GM12878 (cell line): ENCODE measurements at regions not wholly inside any gene's neighbourhood (a gene's known extent, or its start where the extent isn't known, plus 50 kb on each side); places are given as distances from the start of the nearest gene placed in this dataset.

Experiments
- ATAC-seq: fragments of 200-7000 bp; cut with Tn5 transposase; 3 replicates; pipeline ENCODE4 v1.9.1; 2020; ENCODE audit warnings: mild to moderate bottlenecking, moderate library complexity
- BruUV-seq: library from RNA; stranded (reverse); fragments of 400-500 nt; replicated peaks from 2 replicates; lab custom pipeline; 2021; lab: Mats Ljungman, UMichigan
- CTCF ChIA-PET: fragments of 300-600 bp; sonication (Branson Sonifier 250); formaldehyde crosslinking; extraction: SDS; loops from one replicate; lab custom pipeline; 2021; ENCODE audit warnings: inconsistent platforms; lab: Yijun Ruan, JAX
- POLR2A ChIA-PET: fragments of 350-600 bp; formaldehyde crosslinking; extraction: SDS; loops from one replicate; lab custom pipeline; 2021; ENCODE audit warnings: inconsistent platforms; lab: Charles Lee
- RAD21 ChIA-PET: fragments of 300-600 bp; sonication (Branson Sonifier 250); formaldehyde crosslinking; loops from one replicate; lab custom pipeline; 2023; ENCODE audit warnings: antibody characterized with exemption; ENCODE audit not compliant: unreplicated experiment; lab: Charles Lee
- SMC1A ChIA-PET: fragments of 300-600 bp; sonication (Branson Sonifier 250); formaldehyde crosslinking; loops from one replicate; lab custom pipeline; 2023; ENCODE audit not compliant: unreplicated experiment, uncharacterized antibody; lab: Charles Lee
- DNase-seq: peaks from one replicate; pipeline ENCODE4 v3.0.0-alpha.2; 2011; ENCODE audit warnings: low read depth, low spot score
- FAIRE-seq: peaks from 3 replicates; lab custom pipeline; 2011; peaks lifted over from hg19 to GRCh38; lab: Jason Lieb, UNC
- H2AFZ ChIP-seq: 2 replicates; pipeline ENCODE4 v1.6.0; 2011; ENCODE audit warnings: low read depth, low read length, control low read depth; ENCODE audit not compliant: control insufficient read depth
- H3K27ac ChIP-seq: 2 replicates; pipeline ENCODE4 v1.5.1; 2011; ENCODE audit warnings: control low read depth; ENCODE audit not compliant: control insufficient read depth, insufficient read depth
- H3K27me3 ChIP-seq, 2 experiments: replicated peaks in 1 of 2; 2 replicates each; pipeline versions ENCODE4 v1.6.0 to v1.6.1; 2011; ENCODE audit warnings: low read length in 1 of 2; ENCODE audit not compliant: control insufficient read depth in 2 of 2, insufficient read depth in 2 of 2
- H3K36me3 ChIP-seq, 2 experiments: 2 replicates each; pipeline ENCODE4 v1.5.1; 2011; ENCODE audit warnings: low read length in 1 of 2; ENCODE audit not compliant: control insufficient read depth in 2 of 2, insufficient read depth in 2 of 2
- H3K4me1 ChIP-seq: 2 replicates; pipeline ENCODE4 v1.6.1; 2011; ENCODE audit warnings: mild to moderate bottlenecking, low read length, moderate library complexity, mixed read lengths; ENCODE audit not compliant: control insufficient read depth, insufficient read depth
- H3K4me2 ChIP-seq: 2 replicates; pipeline ENCODE4 v1.6.0; 2011; ENCODE audit warnings: control low read depth; ENCODE audit not compliant: control insufficient read depth, insufficient read depth
- H3K4me3 ChIP-seq: fragments of 200-600 bp; sonication (generic); 2 replicates; pipeline ENCODE4 v1.5.1; 2016
- H3K79me2 ChIP-seq: 2 replicates; pipeline ENCODE4 v1.6.0; 2011; ENCODE audit warnings: low read length; ENCODE audit not compliant: control insufficient read depth, insufficient read depth
- H3K9ac ChIP-seq: 2 replicates; pipeline ENCODE4 v1.8.0; 2011; ENCODE audit warnings: low read length, control low read depth, mixed read lengths; ENCODE audit not compliant: control insufficient read depth, insufficient read depth
- H3K9me3 ChIP-seq: replicated peaks from 3 replicates; pipeline ENCODE4 v1.5.1; 2011; ENCODE audit warnings: mild to moderate bottlenecking, low read length; ENCODE audit not compliant: control insufficient read depth, insufficient read depth
- H4K20me1 ChIP-seq: 2 replicates; pipeline ENCODE4 v1.6.0; 2011; ENCODE audit not compliant: control insufficient read depth, insufficient read depth
- BCL11A ChIP-seq: IDR thresholded peaks from 2 replicates; pipeline ENCODE4 v1.6.1; 2011; ENCODE audit warnings: low read depth, low read length
- BHLHE40 ChIP-seq, 2 experiments: fragments of 450-650 bp in 1 of 2; IDR thresholded peaks; 2 replicates each; pipeline ENCODE4 v1.6.1; 2011 to 2017; ENCODE audit warnings: low read depth in 2 of 2, borderline replicate concordance in 1 of 2, improper control_type of control experiment in 1 of 2, low read length in 1 of 2, mild to moderate bottlenecking in 1 of 2
- E4F1 ChIP-seq: fragments of 450-650 bp; IDR thresholded peaks from 2 replicates; pipeline ENCODE4 v1.6.1; 2018; ENCODE audit warnings: borderline replicate concordance, mild to moderate bottlenecking; ENCODE audit not compliant: partially characterized antibody
- JUND ChIP-seq: IDR thresholded peaks from 2 replicates; pipeline ENCODE4 v1.6.1; 2012; ENCODE audit warnings: low read depth, mild to moderate bottlenecking, low read length, improper control_type of control experiment, moderate library complexity
- MEF2B ChIP-seq: fragments of 450-650 bp; IDR thresholded peaks from 2 replicates; pipeline ENCODE4 v1.6.1; 2018; ENCODE audit warnings: mild to moderate bottlenecking, moderate library complexity; ENCODE audit not compliant: partially characterized antibody, poor library complexity, severe bottlenecking
- NFXL1 ChIP-seq: fragments of 450-650 bp; IDR thresholded peaks from 2 replicates; pipeline ENCODE4 v1.6.1; 2017; ENCODE audit warnings: antibody characterized with exemption, mild to moderate bottlenecking, borderline replicate concordance
- NR2F1 ChIP-seq: fragments of 450-650 bp; conservative IDR thresholded peaks from 2 replicates; pipeline ENCODE4 v1.6.1; 2017; ENCODE audit warnings: mild to moderate bottlenecking
- POLR2AphosphoS2 ChIP-seq: IDR thresholded peaks from 2 replicates; pipeline ENCODE4 v1.6.1; 2011; ENCODE audit warnings: low read depth, mild to moderate bottlenecking, low read length, improper control_type of control experiment, moderate library complexity
- RCOR1 ChIP-seq: conservative IDR thresholded peaks from 2 replicates; pipeline ENCODE4 v1.6.1; 2012; ENCODE audit warnings: low read depth, low read length, improper control_type of control experiment
- SP1 ChIP-seq: IDR thresholded peaks from one replicate; pipeline ENCODE4 v1.6.1; 2011; ENCODE audit warnings: low read depth, low read length
- ZNF384 ChIP-seq: IDR thresholded peaks from 2 replicates; pipeline ENCODE4 v1.6.1; 2012; ENCODE audit warnings: low read depth, mild to moderate bottlenecking, low read length, improper control_type of control experiment, borderline replicate concordance
- ZZZ3 ChIP-seq: IDR thresholded peaks from 2 replicates; pipeline ENCODE4 v1.6.1; 2011; ENCODE audit warnings: low read depth; ENCODE audit not compliant: control insufficient read depth, insufficient read length
- WGBS: methylation state at CpG from one replicate; pipeline ENCODE4 v1.1.6; 2016; ENCODE audit warnings: low lambda C conversion rate; ENCODE audit not compliant: insufficient replicate concordance, insufficient coverage; ENCODE audit errors: missing lambda C conversion rate; 5-methylcytosine and 5-hydroxymethylcytosine counted together
- in situ Hi-C: fragments of 300-500 bp; cut with MboI; formaldehyde crosslinking; loops from 9 replicates; pipeline ENCODE4 v1.14.3; 2018; ENCODE audit warnings: mixed read lengths
- intact Hi-C: fragments of 100-400 bp; cut with micrococcal nuclease; formaldehyde crosslinking; loops from one replicate; pipeline ENCODE4 v1.14.2; 2022; ENCODE audit not compliant: unreplicated experiment
- TF ChIP-seq, protein P1 (sequence below): fragments of 450-650 bp; IDR thresholded peaks from 2 replicates; pipeline ENCODE4 v1.6.1; 2017; ENCODE audit warnings: borderline replicate concordance

DNA sequence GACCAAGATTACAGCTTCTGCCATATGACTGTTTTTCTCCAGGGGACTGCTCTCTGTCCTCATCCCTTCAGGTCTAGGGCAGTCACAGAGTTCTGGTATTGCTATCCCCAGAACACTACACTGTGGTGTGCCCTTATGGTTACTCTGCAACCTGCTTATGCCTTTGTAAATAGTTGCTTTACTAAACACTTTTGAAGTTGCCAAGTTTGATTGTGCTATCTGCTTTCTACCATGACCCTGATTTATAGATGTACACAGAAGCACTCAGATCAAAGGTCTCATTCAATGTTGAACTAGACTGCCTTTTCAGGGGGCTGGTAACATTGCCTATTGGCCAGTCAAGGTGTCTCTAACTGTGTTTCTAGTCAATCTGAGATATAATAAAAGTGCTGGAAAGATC is 794.7 kb downstream of the DHX35 start (continued):
- TF ChIP-seq, protein P1, sequence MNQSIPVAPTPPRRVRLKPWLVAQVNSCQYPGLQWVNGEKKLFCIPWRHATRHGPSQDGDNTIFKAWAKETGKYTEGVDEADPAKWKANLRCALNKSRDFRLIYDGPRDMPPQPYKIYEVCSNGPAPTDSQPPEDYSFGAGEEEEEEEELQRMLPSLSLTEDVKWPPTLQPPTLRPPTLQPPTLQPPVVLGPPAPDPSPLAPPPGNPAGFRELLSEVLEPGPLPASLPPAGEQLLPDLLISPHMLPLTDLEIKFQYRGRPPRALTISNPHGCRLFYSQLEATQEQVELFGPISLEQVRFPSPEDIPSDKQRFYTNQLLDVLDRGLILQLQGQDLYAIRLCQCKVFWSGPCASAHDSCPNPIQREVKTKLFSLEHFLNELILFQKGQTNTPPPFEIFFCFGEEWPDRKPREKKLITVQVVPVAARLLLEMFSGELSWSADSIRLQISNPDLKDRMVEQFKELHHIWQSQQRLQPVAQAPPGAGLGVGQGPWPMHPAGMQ: no peak
- no peak for TF ChIP-seq MEF2B
- no peak for TF ChIP-seq JUND
- TF ChIP-seq, all 136 proteins: peak for 0

GRCh38 chr20:39756369-39756768 is 794.2 kb downstream of the DHX35 start:
- no peak for TF ChIP-seq POLR2AphosphoS2
- TF ChIP-seq BCL11A: no peak
- TF ChIP-seq NFXL1: no peak
- no peak for TF ChIP-seq ZNF384
- no peak for TF ChIP-seq SP1
- TF ChIP-seq NR2F1: no peak
- TF ChIP-seq BHLHE40 (IDR thresholded peaks at IDR 0.05; ENCODE audit: borderline replicate concordance in 1 of 2, low read depth in 2 of 2, low read length in 1 of 2): no peak
- TF ChIP-seq ZZZ3: no peak
- no peak for TF ChIP-seq E4F1
- no peak for TF ChIP-seq RCOR1
- Histone ChIP-seq H4K20me1 (no peaks in the 10 kb centered on the region), H3K4me3 (no peak overlapping the region), H3K9ac (no peak overlapping the region), H3K4me1 (no peaks in the 10 kb centered on the region), H3K4me2 (no peak overlapping the region), H3K9me3 (no peaks in the 10 kb centered on the region), H3K27me3 (no peaks in the 10 kb centered on the region), H3K27ac (no peak overlapping the region), H2AFZ (no peak overlapping the region), H3K36me3 (no peaks in the 10 kb centered on the region), H3K79me2 (no peaks in the 10 kb centered on the region)
- ChIA-PET CTCF (no interaction called here), POLR2A (no interaction called here), RAD21 (no interaction called here), SMC1A (no interaction called here)
- 0% methylated on average over 1 of the region's 1 CpG for WGBS
- in situ Hi-C loops (no loop called here), intact Hi-C loops (no loop called here)
- no TSS peak for BruUV-seq
- FAIRE-seq (no peak), ATAC-seq (no peak), DNase-seq (no peak)
